NCI-H82 (cell line): ENCODE measurements at regions not wholly inside any gene's neighbourhood (a gene's known extent, or its start where the extent isn't known, plus 50 kb on each side); places are given as distances from the start of the nearest gene placed in this dataset.

ENCODE experiments used
- DNase-seq: peaks from one replicate; lab custom pipeline; 2025; lab: John Stamatoyannopoulos, UW

DNA sequence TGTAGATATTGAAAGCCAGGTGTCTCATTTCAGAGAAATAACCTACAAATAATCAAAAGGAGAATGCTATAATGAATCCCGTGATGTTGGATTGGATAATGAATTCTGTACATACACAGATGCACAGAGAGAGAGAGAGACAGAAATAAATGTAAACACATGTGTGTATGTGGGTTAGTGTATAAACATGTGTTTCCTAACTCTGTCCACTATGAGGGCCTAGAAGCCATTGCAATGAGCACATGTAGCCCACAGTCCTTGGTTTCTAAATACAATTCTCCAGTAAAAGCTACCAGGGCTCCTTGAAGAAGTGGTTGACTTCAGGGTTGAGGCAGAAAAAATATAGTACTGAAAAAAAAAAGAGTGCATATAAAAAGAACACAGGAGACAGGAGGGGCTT lies 109.5 kb downstream of the INHBB start:
- DNase-seq, result no peak

DNA sequence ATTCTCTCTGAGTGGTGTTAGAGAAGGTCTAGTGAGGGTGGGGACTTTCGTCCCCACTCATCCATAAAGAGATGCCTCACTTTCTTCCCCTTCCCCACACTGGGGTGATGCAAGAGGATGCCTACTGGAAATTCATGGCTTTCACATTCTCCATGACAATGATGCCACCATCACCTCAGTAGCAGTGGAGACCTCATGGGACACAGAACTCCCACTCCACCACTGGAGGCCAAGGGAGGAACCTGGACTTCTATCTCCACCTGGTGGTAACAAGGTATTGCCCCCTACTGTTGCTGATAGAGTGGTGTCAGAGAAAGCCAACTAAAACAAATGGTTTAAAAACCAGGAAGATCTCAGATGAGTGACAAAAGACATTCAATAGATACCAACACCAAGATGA lies 110.9 kb downstream of the INHBB start:
- no peak for DNase-seq

DNA sequence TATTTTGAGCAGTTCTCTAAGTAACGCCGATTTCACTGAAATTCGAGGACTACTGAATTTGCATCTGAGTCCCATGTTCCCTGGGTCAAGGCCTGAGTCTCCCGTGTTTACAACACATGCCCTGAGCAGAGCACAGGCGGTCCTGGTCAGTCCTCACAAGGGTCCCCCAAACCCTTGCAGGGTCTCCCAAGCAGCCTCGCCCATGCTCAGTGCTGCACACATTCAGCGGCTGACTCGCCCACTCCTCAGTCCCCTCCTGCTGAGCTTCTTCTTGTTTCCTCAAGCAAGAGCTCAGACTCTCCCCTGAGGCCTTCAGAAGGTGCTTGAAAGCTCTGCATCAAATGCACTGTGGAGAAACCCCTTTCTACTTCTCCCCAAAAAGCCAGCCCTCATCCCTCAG lies 114.6 kb downstream of the INHBB start:
- no peak for DNase-seq

DNA sequence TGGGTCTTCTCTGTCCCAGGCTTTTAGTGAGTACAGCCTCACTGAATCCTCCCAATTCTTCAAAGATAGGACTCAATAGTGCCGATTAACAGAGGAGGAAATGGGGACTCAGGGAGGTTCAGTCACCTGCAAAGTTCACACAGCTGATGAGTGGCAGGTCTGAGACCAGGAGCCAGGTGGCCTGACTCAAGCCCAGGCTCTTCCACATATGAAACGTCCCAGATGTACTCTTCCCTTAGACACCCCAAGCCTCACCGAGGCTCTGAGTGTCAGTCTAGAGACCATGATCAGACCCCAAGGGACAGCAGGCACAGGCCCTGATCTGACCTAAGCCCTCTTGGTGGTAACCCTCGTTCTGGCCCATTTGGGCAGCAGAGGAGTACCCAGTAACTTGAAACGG lies 115.2 kb downstream of the INHBB start:
- no peak for DNase-seq

DNA sequence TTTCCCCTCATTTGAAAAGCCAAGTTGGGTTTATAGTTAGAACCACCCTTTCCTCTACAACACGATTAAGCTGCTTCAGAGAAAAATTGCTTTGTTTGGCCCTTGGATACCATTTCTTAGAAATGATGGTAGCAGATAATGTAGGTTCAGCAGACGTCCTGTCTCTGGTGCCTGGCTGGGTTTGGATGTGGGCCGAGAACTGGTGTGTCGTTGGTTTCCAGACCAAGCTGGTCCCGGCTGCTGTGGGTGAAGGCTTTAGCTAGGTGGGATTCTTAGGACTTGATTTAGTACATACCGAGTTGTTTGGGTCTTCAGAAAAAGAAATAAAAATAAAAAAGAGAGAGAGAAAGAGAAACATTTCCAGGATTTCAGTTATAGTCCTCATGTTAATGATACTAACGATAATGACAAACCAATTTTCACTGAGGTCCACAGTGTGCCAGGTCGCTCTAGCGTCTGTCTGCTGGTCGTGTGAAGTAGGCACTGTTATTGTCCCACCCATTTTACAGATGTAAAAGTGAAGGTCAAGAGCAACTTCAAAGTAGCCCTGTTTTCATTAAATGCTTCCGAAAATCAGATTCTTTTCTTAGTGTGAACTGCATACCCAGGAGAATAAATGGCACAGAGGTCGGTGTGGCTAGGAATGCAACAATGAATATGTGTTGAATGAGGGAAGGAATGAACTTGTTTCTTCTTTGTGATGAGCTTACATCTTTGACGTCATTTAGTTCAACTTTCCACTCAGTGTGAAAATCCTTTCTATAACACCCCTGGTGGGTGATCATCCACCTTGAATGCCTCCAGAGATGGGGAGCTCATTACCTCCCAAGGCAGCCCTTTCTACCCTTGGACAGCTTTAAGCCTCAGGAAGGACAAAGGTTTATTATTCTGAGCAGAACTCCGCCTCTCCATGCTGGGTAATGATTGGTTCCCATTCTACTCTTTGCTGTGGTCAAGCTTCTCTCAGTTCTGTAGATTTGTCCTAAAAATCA lies 115.9 kb downstream of the INHBB start:
- DNase-seq, result no peak

DNA sequence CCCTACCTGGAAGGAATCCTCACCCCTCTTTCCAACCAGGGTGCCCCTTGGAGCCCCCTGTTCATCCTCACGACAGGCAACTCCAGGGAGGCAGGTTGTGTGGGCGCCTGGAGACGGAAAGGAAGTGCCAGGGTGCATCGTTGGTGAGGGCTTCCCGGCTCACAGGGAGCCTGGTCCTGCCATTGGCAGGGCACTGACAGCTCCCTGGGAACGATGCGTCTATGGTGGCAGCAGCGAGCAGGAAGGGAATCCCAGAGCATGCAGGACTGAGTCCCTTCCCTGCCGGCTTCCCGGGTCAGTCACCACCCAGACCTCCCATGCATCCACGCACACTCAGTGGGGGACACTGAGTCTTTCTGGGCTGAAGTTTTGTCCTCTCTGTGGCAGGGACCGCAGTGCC lies 117.6 kb downstream of the INHBB start:
- DNase-seq, result no peak

DNA sequence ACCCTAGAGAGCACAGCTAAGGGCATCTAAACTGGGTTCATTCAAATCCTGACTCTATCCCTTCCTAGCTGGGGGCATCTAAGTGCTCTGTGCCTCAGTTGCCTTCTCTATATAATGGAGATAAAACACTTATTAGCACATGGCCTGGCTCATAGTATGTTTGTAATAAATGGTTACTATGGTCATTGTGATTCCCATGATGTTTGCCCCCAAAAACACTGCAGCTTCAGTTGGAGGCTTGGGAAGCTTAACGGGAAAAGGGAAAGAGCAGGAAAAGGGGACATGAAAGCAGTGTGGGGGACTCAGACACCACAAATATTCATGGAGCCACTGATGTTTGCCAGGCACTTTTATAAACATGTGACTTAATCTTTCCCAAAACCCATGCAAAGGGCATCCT lies 118.1 kb downstream of the INHBB start:
- DNase-seq, result no peak

DNA sequence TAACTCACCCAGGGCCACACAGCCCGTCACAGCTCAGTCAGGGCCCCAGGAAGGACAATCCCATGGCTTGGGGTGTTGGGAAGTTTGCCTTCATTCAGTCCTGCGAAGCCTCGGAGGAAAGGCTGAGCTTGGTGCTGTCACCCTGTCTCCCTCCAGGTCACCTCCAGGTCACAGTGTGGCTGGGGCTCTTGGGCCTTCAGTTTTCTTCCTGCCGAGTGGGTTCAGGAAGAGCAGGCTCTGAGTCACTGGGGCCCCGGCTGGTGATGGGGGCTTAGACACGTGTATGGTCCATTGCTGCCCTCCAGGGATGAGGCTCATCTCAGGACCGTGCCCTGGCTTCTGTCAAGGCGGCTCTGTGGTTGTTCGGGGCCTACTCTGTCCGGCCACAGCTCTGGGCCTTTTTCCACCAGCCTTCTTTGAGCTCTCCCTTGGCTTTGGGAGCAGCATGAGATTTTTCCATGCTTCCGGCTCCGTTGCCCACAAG lies 118.6 kb downstream of the INHBB start:
- no peak for DNase-seq

DNA sequence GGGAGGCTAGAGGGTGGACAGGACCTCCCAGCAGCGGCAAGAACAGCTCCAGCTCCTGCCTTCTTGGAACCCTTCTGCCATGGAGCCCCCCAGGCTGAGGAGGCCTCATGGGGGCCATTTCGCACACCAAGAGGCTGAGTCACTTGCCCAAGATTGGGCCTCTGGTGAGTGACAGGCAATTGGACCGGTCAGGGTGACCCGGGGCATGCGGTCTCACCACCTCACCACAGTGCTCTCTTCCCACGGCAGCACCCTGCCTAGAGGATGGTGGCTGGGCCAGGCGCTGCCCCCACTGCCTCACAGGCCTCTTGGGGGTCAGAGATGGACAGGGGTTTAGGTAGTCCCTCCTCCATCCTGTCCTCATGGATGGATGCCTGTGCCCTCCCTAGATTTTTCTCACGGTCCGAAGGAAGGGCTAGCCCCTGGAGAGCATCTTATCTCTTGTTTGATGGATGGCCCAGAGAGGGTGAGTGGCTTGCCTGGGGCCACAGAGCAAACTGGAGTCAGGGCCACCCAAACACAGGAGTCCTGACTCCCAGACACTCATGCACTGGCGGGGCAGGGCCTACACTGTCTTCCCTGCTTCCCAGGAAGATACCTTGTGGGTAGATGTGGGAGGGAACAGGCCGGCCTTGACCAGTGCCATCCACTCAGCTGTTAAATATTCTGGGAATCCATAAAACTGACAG lies 119.2 kb downstream of the INHBB start:
- no peak for DNase-seq

DNA sequence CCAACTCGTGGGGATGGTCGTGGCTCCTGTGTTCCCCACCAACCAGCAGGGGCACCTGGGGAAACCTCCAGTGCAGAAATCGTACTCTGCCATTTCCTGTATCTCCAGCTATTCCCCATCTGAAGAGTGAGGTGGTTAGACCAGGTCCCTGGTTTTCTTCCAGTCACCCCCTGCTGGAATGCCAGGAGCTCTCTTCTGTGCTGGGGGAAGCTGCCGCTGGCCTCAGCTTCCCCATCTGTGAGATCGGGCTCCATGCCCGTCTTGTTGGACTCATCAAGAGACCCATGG lies 119.7 kb downstream of the INHBB start:
- no peak for DNase-seq

DNA sequence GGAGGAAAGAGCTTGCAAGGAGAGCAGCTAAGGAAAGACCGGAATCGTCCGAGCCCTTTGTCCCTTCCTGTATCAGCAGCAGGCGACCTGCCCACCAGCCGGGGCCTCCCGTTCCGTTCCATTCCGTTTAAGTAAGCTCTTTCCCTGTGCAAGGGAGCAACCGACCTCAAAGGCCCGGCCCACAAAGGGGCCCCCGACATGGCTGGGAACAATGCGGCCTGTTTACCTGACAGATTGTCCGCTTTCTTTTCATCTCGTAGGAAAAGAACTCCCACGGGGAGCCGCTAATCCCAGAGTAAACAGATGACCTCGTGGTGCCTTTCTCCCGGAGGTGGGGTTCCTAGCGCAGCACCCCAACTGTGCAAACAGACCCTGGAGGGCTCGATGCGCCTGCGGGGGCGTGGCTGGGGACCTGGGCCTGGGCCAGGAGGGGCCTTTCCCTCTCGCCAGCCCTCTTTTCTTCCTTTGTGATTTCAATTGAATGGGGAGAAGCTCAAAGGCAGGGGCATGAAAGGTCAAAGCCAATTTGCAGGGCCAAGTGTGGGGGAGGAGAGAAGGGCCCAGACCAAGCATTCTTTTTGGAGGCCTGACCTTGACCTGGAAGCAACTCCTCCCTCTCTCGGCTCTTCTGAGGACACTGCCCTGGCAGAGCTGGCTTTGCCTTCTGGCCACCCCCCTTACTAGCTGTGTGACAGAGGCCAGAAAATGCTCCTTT lies 120.2 kb downstream of the INHBB start:
- DNase-seq, result peak; percentile 41

DNA sequence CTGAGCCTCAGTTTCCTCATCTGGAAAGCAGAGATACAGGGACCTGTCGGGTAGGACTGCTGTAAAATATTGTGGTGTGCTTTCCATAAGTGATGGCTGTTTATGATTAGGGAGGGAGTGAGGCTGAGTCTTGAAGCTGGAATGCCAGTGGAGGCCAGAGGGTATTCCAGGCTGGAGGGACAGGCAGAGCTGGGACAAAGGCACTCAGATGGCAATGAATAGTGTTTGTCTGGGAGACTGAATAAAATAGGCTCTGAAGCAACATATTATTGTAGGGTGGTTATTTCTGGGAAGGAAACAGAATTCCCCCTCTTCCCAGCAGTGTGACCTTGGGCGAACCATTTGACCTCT lies 120.7 kb downstream of the INHBB start:
- DNase-seq, result no peak

DNA sequence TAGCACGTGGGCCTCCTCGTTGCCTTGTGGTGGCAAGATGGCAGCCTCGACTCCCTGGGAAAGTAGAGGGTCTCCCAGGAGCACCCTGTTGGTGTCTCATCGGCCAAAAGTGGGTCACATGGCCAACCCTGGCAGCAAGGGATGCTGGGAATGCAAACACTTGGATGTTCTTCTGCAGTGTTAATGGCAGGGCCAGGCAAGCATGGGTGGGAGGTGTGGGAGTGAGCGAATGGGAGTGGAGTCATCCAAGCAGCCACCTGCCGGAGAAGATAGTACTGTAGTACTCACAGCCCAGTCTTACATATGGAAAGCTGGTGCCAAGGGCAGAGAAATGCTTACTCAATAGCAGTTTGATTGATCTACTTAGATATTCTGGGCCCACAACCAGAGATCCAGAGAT lies 122.2 kb downstream of the INHBB start:
- no peak for DNase-seq

DNA sequence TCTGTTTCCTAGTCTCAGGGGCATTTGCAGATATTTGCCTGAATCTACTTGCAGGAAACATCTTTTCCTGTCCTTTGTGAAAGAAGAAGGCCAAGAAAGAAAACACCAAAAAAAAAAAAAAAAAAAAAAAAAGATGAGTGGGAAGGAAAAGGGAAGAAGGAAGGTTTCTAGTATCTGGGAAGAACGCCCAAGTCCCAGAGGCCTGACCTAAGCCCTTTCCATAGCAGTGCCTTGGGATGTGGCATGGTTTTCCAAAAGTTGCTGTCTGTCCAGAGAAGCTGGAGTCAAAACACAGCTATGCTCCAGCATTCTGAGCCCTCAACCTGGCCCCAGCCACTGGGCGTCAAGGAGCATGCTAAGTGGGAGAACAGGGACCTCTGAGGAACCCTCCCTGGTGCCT lies 123.5 kb downstream of the INHBB start:
- DNase-seq, result no peak

DNA sequence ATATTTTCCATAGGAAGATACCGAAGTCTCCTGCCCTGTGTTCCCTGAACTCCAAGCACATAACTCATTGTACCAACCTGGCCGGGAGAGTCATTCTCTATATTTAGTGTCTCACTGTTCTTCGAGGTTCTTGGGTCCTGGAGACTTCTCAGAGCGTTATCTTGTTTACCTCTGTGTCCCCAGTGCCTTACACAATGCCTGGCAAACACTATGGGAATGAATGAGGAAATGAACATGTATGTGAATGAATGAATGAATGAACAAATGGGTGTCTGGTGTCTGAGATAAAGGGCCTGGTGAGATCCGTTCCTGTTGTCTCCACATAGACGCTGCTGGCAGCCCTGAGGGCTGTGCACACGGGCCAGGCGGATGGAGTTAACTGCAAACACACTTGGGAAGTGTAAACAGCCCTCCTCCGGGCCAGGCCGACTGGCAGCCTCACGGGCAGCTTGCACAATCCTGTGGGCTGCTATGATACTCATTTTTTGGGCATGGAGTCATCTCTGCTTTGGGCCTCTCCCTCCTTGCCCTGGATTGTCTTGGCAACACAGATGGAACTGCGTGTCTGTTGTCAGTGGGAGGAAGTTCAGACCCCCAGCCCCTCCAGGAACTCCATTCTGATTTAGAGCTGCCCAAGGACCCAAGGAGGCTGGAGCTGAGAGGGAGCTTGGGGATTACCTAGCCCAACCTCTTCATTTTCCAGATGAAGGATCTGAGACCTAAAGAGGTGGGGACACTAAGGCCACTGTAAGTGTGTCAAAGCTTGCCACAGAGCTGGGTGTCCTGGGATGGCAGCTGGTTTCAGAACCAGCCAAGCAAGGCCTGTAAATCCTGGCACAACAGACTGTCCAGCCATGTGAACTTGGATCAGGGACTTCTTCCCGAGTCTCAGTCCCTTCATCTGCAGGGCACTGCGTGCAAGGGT lies 124.4 kb downstream of the INHBB start:
- DNase-seq, result no peak

DNA sequence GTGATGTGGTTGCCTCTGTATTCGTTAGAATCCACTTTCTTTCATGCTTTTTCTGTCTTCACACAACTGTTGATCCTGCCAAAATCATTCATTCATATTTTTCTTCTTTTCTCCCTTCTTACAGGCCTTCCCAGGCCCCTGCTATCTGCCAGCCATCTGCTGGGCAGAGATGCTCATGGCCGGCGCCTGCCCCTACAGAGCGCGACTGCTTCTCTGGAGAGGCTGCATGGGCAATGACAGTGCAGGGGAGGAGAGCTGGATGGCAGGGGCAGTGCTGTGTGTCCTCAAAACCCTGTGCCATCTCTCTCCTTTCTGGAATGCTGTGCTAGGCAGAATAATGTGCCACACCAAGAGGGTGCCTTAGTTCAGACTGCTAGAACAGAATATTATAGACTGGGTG lies 125.2 kb downstream of the INHBB start:
- no peak for DNase-seq

DNA sequence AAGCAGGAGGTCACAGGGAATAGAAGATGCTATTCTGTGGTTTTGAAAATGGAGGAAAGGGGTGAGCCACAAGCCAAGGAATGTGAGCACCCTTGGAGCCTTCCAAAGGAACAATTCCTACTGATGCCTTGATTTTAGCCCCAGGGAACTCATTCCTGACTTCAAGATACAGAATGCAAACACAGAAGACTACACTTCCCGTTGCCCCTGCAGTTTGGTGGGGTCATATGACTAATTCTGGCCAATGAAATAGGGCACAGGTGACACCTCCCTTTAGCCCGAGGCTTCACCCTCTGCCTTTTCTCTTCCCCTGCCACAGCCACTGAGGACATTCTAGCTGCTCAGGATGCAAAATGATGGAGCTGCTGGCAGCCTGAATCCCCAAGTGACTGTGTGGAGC lies 126.1 kb downstream of the INHBB start:
- DNase-seq, result no peak

DNA sequence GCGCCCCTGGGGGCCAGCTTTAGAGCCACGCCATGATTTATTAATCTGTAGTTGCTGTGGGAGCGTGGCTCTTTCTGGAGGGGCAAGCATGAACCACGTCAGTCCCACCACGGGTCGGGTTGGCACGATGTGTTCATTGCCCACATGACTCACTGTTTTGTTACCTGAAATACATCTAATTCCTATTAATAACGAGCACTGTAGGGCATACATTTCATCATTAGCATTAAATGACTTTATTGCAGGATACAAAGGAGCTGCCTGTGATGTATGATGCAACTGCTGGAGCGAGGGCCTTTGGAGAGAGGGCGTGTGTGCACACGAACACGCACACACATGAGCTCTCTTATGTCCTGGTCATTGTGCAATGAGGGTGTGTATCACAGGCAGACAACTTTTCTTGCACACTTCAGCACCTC lies 127.0 kb downstream of the INHBB start:
- DNase-seq, result no peak

DNA sequence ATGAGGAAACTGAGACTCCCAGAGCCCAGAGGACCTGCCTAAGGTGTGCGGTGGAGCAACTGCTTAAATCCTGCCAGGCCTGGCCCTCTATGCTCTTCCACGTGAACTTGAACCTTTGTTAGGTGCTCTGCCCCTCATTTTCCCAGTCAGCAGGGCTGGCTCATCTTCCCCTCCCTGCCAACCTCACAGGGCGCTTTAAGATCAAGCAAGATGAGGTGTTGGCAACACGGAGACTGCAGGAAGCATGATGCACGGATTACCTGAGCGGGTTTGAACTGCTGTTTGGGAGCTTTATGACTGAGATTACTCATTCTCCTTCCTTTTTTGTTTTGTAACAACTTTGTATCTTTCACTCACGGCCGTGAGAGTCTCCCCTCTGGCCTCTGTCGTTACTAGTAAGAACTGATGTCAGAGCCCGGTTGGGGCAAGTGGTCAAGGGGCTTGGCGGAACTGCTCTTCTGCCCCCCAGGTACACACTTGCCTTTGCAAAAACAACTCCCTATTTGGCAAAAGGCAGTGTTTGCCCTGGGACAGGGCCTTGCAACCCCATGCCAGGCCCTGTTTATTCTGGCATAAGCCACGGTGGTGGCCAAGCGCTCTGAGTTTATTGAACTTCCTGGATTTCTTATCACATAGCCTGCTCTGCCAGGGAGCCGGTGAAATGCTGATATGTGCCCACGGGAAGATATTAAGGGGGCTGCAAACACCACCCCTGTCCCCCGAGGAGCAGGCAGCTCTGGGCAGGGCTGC lies 127.8 kb downstream of the INHBB start:
- no peak for DNase-seq

DNA sequence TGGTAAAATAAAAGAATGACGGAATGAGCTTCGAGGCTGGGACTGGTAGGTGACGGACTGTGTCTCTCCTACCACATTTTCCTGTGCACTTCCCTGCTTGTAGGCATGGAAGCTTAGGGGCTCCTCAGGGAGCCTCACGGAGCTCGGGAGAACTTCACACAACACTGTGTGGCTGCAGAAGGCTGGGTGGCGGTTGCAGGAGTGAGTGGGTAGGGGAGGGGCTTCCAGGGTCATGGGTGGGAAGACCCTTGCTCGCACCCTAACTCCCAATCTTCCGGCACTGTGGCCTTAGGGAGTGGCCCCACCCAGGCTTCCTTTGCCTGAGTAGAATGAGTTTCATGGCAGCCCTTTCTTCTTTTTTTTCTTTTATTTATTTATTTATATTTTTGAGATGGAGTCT lies 128.6 kb downstream of the INHBB start:
- DNase-seq, result no peak

DNA sequence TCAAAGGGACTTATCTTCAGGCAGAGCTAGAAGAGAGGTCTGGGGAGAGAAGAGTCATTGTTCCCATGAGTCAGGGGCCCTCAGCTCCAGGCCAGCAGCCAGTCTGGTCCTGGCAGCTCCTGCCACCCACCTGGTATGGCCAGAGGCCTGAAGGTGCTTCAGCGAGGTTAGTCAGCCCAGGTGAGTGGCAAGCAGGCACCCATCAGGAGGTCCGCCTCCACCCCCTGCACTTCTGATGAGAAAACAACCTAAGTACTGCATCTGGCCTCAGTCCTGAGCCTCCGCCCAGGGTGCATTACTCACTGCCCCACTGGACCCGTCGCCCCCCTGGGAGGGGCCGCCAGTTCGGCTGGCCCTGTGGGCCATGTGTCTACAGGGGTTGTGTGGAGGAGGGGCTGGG lies 130.2 kb downstream of the INHBB start:
- no peak for DNase-seq
